ENCODE measurements at regions not wholly inside any gene's neighbourhood (a gene's known extent, or its start where the extent isn't known, plus 50 kb on each side); places are given as distances from the start of the nearest gene placed in this dataset.

DNA sequence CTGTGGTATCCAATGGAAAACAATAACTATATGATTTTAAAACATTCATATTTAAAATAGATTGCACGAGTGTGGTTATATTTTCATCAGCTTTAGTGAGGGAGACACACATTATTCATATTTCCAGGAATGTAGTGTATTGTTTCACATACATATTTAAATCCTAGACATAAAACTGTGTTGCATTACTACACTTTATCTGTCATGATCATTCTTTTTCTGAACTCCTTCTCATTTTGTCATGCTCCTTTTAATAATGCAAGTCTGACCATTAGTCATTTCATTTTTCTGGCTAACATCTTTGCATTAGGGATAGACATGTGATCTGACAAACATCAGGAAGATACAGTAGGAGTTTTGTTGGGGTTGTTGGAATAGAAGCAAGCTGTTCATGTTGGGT, 1382.7 kb downstream of the PCDH7 start:
- DNase-seq (ENCODE audit: low read depth): no peak
- no peaks in the 10 kb centered on the region for H3K27me3 ChIP-seq (ENCODE audit: control insufficient read depth, insufficient read depth, low read length)
- TF ChIP-seq, protein P1, sequence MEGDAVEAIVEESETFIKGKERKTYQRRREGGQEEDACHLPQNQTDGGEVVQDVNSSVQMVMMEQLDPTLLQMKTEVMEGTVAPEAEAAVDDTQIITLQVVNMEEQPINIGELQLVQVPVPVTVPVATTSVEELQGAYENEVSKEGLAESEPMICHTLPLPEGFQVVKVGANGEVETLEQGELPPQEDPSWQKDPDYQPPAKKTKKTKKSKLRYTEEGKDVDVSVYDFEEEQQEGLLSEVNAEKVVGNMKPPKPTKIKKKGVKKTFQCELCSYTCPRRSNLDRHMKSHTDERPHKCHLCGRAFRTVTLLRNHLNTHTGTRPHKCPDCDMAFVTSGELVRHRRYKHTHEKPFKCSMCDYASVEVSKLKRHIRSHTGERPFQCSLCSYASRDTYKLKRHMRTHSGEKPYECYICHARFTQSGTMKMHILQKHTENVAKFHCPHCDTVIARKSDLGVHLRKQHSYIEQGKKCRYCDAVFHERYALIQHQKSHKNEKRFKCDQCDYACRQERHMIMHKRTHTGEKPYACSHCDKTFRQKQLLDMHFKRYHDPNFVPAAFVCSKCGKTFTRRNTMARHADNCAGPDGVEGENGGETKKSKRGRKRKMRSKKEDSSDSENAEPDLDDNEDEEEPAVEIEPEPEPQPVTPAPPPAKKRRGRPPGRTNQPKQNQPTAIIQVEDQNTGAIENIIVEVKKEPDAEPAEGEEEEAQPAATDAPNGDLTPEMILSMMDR (IDR thresholded peaks at IDR 0.05; ENCODE audit: insufficient read depth, low read length, poor library complexity, severe bottlenecking): no peak
- no peaks in the 10 kb centered on the region for H3K36me3 ChIP-seq (ENCODE audit: control insufficient read depth, insufficient read depth, low read length)
- H3K4me3 ChIP-seq (ENCODE audit: low read depth, low read length): no peak overlapping the region

DNA sequence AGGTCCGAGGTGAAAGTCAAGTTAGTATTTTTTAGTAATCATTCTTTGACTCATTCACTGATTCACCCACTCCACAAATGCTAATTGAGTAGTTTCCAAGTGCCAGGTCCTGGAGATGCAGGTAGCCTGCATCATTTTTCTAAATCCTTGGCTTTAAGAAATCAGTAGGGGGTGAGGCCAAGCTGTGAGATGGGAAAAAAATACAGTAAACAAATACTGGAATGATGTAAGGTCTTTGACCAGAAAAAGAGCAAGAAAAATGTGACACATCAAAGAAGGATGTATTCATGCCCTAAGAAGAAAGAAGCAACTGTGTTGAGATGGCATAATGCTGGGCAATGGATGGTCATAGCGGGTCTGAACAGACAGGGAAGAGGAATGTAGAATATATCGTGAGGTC, 1386.6 kb downstream of the PCDH7 start:
- DNase-seq (ENCODE audit: low read depth): no peak
- H3K27me3 ChIP-seq (ENCODE audit: control insufficient read depth, insufficient read depth, low read length): no peaks in the 10 kb centered on the region
- TF ChIP-seq, protein P1 (IDR thresholded peaks at IDR 0.05; ENCODE audit: insufficient read depth, low read length, poor library complexity, severe bottlenecking): no peak
- no peaks in the 10 kb centered on the region for H3K36me3 ChIP-seq (ENCODE audit: control insufficient read depth, insufficient read depth, low read length)
- H3K4me3 ChIP-seq (ENCODE audit: low read depth, low read length): no peak overlapping the region

DNA sequence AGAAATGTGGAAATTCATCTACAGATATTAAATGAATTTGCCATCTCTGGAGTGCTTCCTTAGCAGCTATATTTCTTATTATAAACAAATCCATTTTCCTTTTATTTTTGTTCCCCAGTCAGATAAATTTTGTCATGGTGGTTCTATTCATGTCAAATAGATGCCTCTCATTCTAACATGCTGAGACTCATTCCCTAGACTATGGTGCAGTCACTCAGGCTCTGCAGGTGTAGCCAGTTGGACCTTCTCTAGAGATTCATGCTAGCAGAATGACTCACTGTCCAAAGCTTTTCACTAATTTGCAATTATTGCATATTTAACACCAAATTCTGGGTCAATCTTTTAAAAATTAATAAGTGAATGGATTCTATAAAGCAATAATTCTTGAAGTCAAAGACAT, 1392.7 kb downstream of the PCDH7 start:
- no peak for DNase-seq (ENCODE audit: low read depth)
- Histone ChIP-seq H3K27me3 (ENCODE audit: control insufficient read depth, insufficient read depth, low read length) (no peaks in the 10 kb centered on the region), H3K36me3 (ENCODE audit: control insufficient read depth, insufficient read depth, low read length) (no peaks in the 10 kb centered on the region), H3K4me3 (ENCODE audit: low read depth, low read length) (no peak overlapping the region)
- TF ChIP-seq, protein P1 (IDR thresholded peaks at IDR 0.05; ENCODE audit: insufficient read depth, low read length, poor library complexity, severe bottlenecking): no peak

DNA sequence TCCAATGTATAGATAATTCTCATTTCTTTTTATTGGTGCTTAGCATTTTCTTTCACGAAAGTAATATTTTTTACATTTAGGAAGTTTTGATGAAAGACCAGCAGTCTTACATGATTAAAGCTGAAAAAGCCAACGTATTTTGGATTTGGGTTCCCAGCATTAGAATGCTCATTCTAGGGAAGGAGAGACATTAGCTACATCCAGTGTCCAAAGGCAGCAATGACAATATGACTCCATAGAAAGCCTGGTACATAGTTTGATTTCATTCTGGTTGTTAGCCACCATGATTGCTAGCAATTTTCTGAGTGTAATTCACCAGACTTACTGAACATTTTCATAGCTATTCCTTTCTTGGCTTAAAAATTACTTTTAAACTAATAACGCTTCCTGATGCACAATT, 1397.5 kb downstream of the PCDH7 start:
- Histone ChIP-seq H3K36me3 (ENCODE audit: control insufficient read depth, insufficient read depth, low read length) (no peaks in the 10 kb centered on the region), H3K27me3 (ENCODE audit: control insufficient read depth, insufficient read depth, low read length) (no peaks in the 10 kb centered on the region), H3K4me3 (ENCODE audit: low read depth, low read length) (no peak overlapping the region)
- TF ChIP-seq, protein P1 (IDR thresholded peaks at IDR 0.05; ENCODE audit: insufficient read depth, low read length, poor library complexity, severe bottlenecking): no peak
- DNase-seq (ENCODE audit: low read depth): no peak

DNA sequence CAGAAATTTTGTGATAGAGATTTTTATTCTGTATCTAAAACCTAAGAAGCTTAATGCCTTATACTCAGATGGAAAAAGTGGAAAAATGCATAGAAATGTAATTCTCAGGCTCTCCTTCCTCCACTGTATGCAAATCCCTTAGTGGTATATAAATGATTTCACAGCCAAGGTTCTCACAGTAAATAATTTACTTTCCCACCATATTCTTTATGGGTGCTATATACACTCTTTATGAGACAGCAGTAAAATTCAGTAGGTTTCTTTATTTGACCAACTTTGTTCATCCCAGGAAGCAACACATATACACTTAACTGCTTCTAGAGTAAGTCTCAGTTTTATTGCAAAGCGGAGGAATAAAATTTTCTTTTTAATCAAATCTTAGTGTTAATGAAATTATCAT, 1399.7 kb downstream of the PCDH7 start:
- TF ChIP-seq, protein P1 (IDR thresholded peaks at IDR 0.05; ENCODE audit: insufficient read depth, low read length, poor library complexity, severe bottlenecking): no peak
- Histone ChIP-seq H3K4me3 (ENCODE audit: low read depth, low read length) (no peak overlapping the region), H3K27me3 (ENCODE audit: control insufficient read depth, insufficient read depth, low read length) (no peaks in the 10 kb centered on the region), H3K36me3 (ENCODE audit: control insufficient read depth, insufficient read depth, low read length) (no peaks in the 10 kb centered on the region)
- no peak for DNase-seq (ENCODE audit: low read depth)

DNA sequence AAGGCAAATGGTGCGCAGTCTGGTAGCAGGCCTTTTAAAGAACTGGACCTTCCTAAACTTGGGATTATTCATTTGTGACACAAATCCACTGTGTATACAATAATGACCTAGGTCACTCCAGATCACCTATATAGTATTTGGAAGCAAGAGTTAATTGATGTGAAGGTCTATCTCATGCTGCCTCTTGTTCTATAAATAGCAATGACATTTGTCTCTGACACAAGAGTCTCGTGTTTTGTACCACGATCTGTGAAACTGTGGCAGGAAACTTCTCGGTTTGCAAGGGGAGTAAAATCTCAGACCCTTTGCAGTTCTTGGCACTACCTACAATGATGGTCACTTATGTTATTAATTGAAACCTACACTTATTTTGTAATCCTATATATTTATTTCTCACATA, 1408.4 kb downstream of the PCDH7 start:
- Histone ChIP-seq H3K36me3 (ENCODE audit: control insufficient read depth, insufficient read depth, low read length) (no peaks in the 10 kb centered on the region), H3K27me3 (ENCODE audit: control insufficient read depth, insufficient read depth, low read length) (no peaks in the 10 kb centered on the region)
- TF ChIP-seq, protein P1 (IDR thresholded peaks at IDR 0.05; ENCODE audit: insufficient read depth, low read length, poor library complexity, severe bottlenecking): no peak

More for the DNA sequence above, 1408.4 kb downstream of the PCDH7 start:
- DNase-seq (ENCODE audit: low read depth): no peak
- H3K4me3 ChIP-seq (ENCODE audit: low read depth, low read length): no peak overlapping the region

Data from kidney epithelial cell (primary cell).